AG04450 (cell line): ENCODE measurements at regions not wholly inside any gene's neighbourhood (a gene's known extent, or its start where the extent isn't known, plus 50 kb on each side); places are given as distances from the start of the nearest gene placed in this dataset.

ENCODE experiments used
- CTCF ChIA-PET: fragments of 300-600, 350-600 bp; formaldehyde crosslinking; extraction: SDS; loops from one replicate; lab custom pipeline; 2022; ENCODE audit warnings: antibody characterized with exemption, inconsistent platforms; lab: Charles Lee
- POLR2A ChIA-PET: fragments of 350-600 bp; formaldehyde crosslinking; extraction: SDS; loops from one replicate; lab custom pipeline; 2021; ENCODE audit warnings: antibody characterized with exemption, inconsistent platforms; lab: Yijun Ruan, JAX
- DNase-seq: peaks from one replicate; pipeline ENCODE4 v3.0.0-alpha.2; 2011; ENCODE audit warnings: low read depth, low spot score
- H3K27ac ChIP-seq: one replicate; pipeline ENCODE4 v1.5.1; 2012; ENCODE audit warnings: low read depth, low read length, control low read depth
- H3K27me3 ChIP-seq: one replicate; pipeline ENCODE4 v1.6.0; 2012; ENCODE audit warnings: low read length; ENCODE audit not compliant: control insufficient read depth, insufficient read depth
- H3K4me3 ChIP-seq: 2 replicates; pipeline ENCODE4 v1.5.1; 2011; ENCODE audit warnings: mild to moderate bottlenecking, low read depth, low read length, control low read depth
- H3K9me3 ChIP-seq: 2 replicates; pipeline ENCODE4 v1.5.1; 2012; ENCODE audit warnings: low read length; ENCODE audit not compliant: control insufficient read depth, insufficient read depth
- CTCF ChIP-seq: IDR thresholded peaks from 2 replicates; pipeline ENCODE4 v1.5.1; 2011; ENCODE audit warnings: low read depth, low read length, control low read depth, inconsistent platforms

DNA sequence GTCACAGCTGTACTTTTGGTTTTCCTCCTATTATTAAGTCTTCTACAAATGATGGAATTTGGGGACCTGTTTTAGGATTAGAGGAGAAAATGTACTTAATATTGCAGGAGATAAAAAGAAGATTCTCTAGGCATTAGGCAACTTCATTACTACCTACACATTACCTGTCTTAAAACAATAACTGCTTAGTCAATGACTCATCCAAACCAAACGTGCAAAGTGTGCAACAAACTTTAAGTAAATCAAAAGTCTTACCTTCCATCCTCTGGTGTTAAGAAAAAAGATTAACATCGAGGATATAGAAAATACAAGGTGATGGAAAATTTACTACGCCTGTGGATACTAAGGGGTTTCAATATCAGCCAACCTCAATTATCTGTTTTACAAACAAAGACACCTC, 285.3 kb upstream of the KYNU start:
- Histone ChIP-seq H3K27me3 (no peaks in the 10 kb centered on the region), H3K4me3 (no peak overlapping the region), H3K27ac (no peak overlapping the region), H3K9me3 (no peaks in the 10 kb centered on the region)
- no peak for TF ChIP-seq CTCF
- POLR2A ChIA-PET, result no interaction called here
- CTCF ChIA-PET, result no interaction called here
- no peak for DNase-seq

- Histone ChIP-seq H3K27ac (no peak overlapping the region), H3K27me3 (no peaks in the 10 kb centered on the region), H3K9me3 (no peaks in the 10 kb centered on the region), H3K4me3 (no peak overlapping the region)
- no peak for DNase-seq
- CTCF ChIA-PET, result no interaction called here
- POLR2A ChIA-PET, result no interaction called here
- no peak for TF ChIP-seq CTCF
Measured at GRCh38 chr2:142591420-142591819, 286.0 kb upstream of the KYNU start.

DNA sequence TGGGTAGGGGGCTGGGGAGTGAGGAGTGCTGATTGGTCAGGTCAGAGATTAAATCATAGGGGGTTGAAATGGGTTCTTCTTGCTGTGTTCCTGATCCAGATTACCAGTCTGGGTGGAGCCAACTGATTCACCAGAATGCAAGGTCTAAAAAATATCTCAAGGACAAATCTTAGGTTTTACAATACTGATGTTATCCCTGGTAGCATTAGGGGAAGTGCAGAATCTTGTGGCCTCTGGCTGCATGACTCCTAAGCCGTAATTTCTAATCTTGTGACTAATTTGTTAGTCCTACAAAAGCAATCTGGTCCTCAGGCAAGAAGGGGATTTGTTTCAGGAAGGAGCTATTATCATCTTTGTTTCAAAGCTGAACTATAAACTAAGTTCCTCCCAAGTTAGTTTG, 289.2 kb upstream of the KYNU start:
- Histone ChIP-seq H3K4me3 (no peak overlapping the region), H3K27me3 (no peaks in the 10 kb centered on the region), H3K9me3 (no peaks in the 10 kb centered on the region), H3K27ac (no peak overlapping the region)
- CTCF ChIA-PET, result interaction anchor here (1.0 kb wide), 1 partner anchor 446 kb away, joined by 3 read pairs; no protein-coding TSS in a partner anchor
- no peak for DNase-seq
- no peak for TF ChIP-seq CTCF
- POLR2A ChIA-PET, result no interaction called here

DNA sequence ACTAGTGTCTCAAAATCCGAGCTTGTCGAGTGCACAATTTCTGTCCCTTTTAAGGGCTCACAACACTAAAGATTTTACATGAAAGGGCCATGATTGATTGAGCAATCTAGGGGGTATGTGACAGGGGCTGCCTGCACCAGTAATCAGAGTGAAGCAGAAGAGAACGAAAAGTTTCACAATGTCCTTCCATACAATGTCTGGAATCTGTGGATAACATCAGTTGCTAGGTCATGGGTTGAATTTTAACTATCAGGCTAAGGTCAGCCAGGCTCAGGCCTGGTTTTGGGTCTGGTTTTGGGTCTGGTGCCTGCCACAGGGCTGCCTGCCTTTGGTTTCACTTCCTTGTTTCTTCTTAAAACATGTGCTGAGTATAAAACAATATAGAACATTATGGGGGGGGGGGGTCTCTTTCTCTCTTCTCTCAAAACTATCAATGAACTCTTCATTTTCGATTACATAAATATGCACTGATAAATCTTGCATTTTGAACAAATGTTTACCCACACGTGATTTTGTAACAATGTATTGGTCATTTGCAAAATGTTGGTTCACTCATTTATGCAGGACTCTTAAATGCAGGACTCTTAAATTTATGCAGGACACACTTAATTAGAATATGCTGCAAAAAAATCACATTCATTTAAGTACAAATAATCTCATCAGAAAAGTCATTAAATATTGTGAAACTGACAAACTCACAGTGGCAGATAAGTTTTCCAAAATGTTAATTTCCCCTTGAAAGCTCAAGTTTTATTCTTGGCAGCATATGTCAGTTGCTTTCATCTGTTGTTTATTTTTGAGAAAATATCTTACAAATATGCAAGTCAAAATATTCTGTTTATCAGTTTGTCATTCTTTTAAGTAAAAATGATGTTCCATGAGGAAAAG, 290.5 kb upstream of the KYNU start:
- ChIA-PET POLR2A (no interaction called here), CTCF (no interaction called here)
- TF ChIP-seq CTCF, result no peak
- Histone ChIP-seq H3K27ac (no peak overlapping the region), H3K9me3 (no peaks in the 10 kb centered on the region), H3K4me3 (no peak overlapping the region), H3K27me3 (no peaks in the 10 kb centered on the region)
- DNase-seq, result no peak

- ChIA-PET CTCF (no interaction called here), POLR2A (no interaction called here)
- Histone ChIP-seq H3K27ac (no peak overlapping the region), H3K27me3 (no peaks in the 10 kb centered on the region), H3K4me3 (no peak overlapping the region), H3K9me3 (no peaks in the 10 kb centered on the region)
- TF ChIP-seq CTCF, result no peak
- DNase-seq, result no peak
Measured at GRCh38 chr2:142585785-142586184, 291.7 kb upstream of the KYNU start.
